DMS53 (cell line): ENCODE measurements at regions not wholly inside any gene's neighbourhood (a gene's known extent, or its start where the extent isn't known, plus 50 kb on each side); places are given as distances from the start of the nearest gene placed in this dataset.
A peak's percentile ranks its signal among the peaks of the same experiment; 100 is the strongest.
"Not testable (repeated sequence)": the region's sequence is repeated elsewhere in the genome, so short reads cannot be mapped to it uniquely, and the experiment has no call there.

Source experiments
- DNase-seq: peaks from one replicate; lab custom pipeline; 2025; lab: John Stamatoyannopoulos, UW

GRCh38 chr6:21772884-21773575, 179.5 kb downstream of the SOX4 start:
- no peak for DNase-seq

- DNase-seq, result no peak
Observed at GRCh38 chr6:21773576-21773968, 180.0 kb downstream of the SOX4 start.

- no peak for DNase-seq
Observed at GRCh38 chr6:21777846-21778245, 184.3 kb downstream of the SOX4 start.

GRCh38 chr6:21780141-21780540, 186.6 kb downstream of the SOX4 start:
- DNase-seq, result no peak

GRCh38 chr6:21780679-21781078, 187.1 kb downstream of the SOX4 start:
- no peak for DNase-seq

- DNase-seq, result no peak
Observed at GRCh38 chr6:21781128-21781527, 187.6 kb downstream of the SOX4 start.

- DNase-seq, result peak; percentile 8
Observed at GRCh38 chr6:21785164-21785563, 191.6 kb downstream of the SOX4 start.

GRCh38 chr6:21791056-21791455, 197.5 kb downstream of the SOX4 start:
- no peak for DNase-seq

GRCh38 chr6:21791581-21791980, 198.0 kb downstream of the SOX4 start:
- DNase-seq, result no peak

GRCh38 chr6:21792177-21792576, 198.6 kb downstream of the SOX4 start:
- DNase-seq, result no peak

- not testable (repeated sequence) for DNase-seq
Observed at GRCh38 chr6:21796979-21797378, 203.4 kb downstream of the SOX4 start.

GRCh38 chr6:21798468-21798867, 204.9 kb downstream of the SOX4 start:
- no peak for DNase-seq

- peak; percentile 23 for DNase-seq
Observed at GRCh38 chr6:21800330-21800729, 206.8 kb downstream of the SOX4 start.

GRCh38 chr6:21800948-21801438, 207.4 kb downstream of the SOX4 start:
- DNase-seq, result peak; percentile 83

GRCh38 chr6:21801446-21802174, 208.1 kb downstream of the SOX4 start:
- peak; percentile 21 for DNase-seq

GRCh38 chr6:21802175-21802822, 208.7 kb downstream of the SOX4 start:
- DNase-seq, result no peak

- no peak for DNase-seq
Observed at GRCh38 chr6:21804941-21805610, 211.5 kb downstream of the SOX4 start.

- DNase-seq, result no peak
Observed at GRCh38 chr6:21807299-21808044, 213.9 kb downstream of the SOX4 start.

GRCh38 chr6:21808045-21808470, 214.5 kb downstream of the SOX4 start:
- DNase-seq, result no peak

GRCh38 chr6:21808551-21809242, 215.1 kb downstream of the SOX4 start:
- peak; percentile 47 for DNase-seq

- DNase-seq, result no peak
Observed at GRCh38 chr6:21811484-21811883, 217.9 kb downstream of the SOX4 start.
